HCT116 (cell line): ENCODE measurements at regions not wholly inside any gene's neighbourhood (a gene's known extent, or its start where the extent isn't known, plus 50 kb on each side); places are given as distances from the start of the nearest gene placed in this dataset.

Experiments
- ATAC-seq: fragments of 200-7000 bp; cut with Tn5 transposase; 2 replicates; pipeline ENCODE4 v1.9.1; 2020; ENCODE audit warnings: mild to moderate bottlenecking, moderate library complexity
- BruUV-seq: library from RNA; stranded (reverse); fragments of 400-500 nt; replicated peaks from 2 replicates; lab custom pipeline; 2021; lab: Mats Ljungman, UMichigan
- CTCF ChIA-PET: fragments of 300-600 bp; sonication (Branson Sonifier 250); formaldehyde crosslinking; loops from one replicate; lab custom pipeline; 2021; ENCODE audit warnings: antibody characterized with exemption; lab: Charles Lee
- POLR2A ChIA-PET: fragments of 300-600, 350-600 bp; sonication (Branson Sonifier 250); formaldehyde crosslinking; loops from one replicate; lab custom pipeline; 2021; ENCODE audit warnings: antibody characterized with exemption; lab: Charles Lee
- RAD21 ChIA-PET, 2 experiments: fragments of 300-600 bp; sonication (Branson Sonifier 250); formaldehyde crosslinking; loops; one replicate each; lab custom pipeline; 2023; ENCODE audit warnings: low total read pairs in 2 of 2; ENCODE audit not compliant: uncharacterized antibody in 2 of 2, unreplicated experiment in 2 of 2, low non-redundant PET in 1 of 2; lab: Charles Lee
- DNase-seq: peaks from one replicate; pipeline ENCODE4 v3.0.0-alpha.2; 2010; ENCODE audit warnings: low read depth, low spot score
- H2AFZ ChIP-seq: fragments of 200-600 bp; shearing (Covaris generic), sonication (generic); 2 replicates; pipeline ENCODE4 v1.6.1; 2017; ENCODE audit warnings: low read depth, mixed run types, mixed read lengths, antibody characterized with exemption, low read length; ENCODE audit not compliant: poor library complexity, severe bottlenecking
- H3K27ac ChIP-seq: 2 replicates; pipeline ENCODE4 v1.5.1; 2012; ENCODE audit warnings: low read depth, low read length
- H3K27me3 ChIP-seq: fragments of 200-600 bp; sonication (generic); 2 replicates; pipeline ENCODE4 v1.6.1; 2016; ENCODE audit warnings: mixed run types, low read length, mixed read lengths; ENCODE audit not compliant: insufficient read depth
- H3K36me3 ChIP-seq, 2 experiments: fragments of 200-500 bp in 1 of 2; fragments of 200-600 bp in 1 of 2; sonication (Bioruptor generic) in 1 of 2; sonication (generic) in 1 of 2; 2 replicates each; pipeline versions ENCODE4 v1.5.1 to v1.6.1; 2014 to 2016; ENCODE audit warnings: low read length in 2 of 2, inconsistent platforms in 1 of 2, mixed read lengths in 1 of 2, mixed run types in 1 of 2; ENCODE audit not compliant: insufficient read depth in 2 of 2, control insufficient read depth in 1 of 2
- H3K4me1 ChIP-seq, 2 experiments: fragments of 200-600 bp in 1 of 2; sonication (generic) in 1 of 2; 2 replicates each; pipeline versions ENCODE4 v1.5.1 to v1.6.1; 2012 to 2017; ENCODE audit warnings: low read length in 2 of 2, inconsistent platforms in 1 of 2, mild to moderate bottlenecking in 1 of 2, mixed read lengths in 1 of 2, mixed run types in 1 of 2, moderate library complexity in 1 of 2; ENCODE audit not compliant: insufficient read depth in 2 of 2, control insufficient read depth in 1 of 2
- H3K4me2 ChIP-seq: fragments of 200-600 bp; sonication (generic); 2 replicates; pipeline ENCODE4 v1.6.1; 2017; ENCODE audit warnings: mixed run types, low read length, mixed read lengths
- H3K4me3 ChIP-seq, 2 experiments: fragments of 200-600 bp in 1 of 2; sonication (generic) in 1 of 2; replicated peaks in 1 of 2; 2 replicates each; pipeline ENCODE4 v1.5.1; 2011 to 2016; ENCODE audit warnings: low read length in 2 of 2, control low read depth in 1 of 2, low read depth in 1 of 2, mild to moderate bottlenecking in 1 of 2, mixed read lengths in 1 of 2, mixed run types in 1 of 2
- H3K79me2 ChIP-seq: fragments of 200-600 bp; sonication (generic); 2 replicates; pipeline ENCODE4 v1.6.1; 2017; ENCODE audit warnings: mild to moderate bottlenecking, mixed run types, low read length, moderate library complexity, mixed read lengths; ENCODE audit not compliant: insufficient read depth
- H3K9ac ChIP-seq: fragments of 200-600 bp; sonication (generic); 2 replicates; pipeline ENCODE4 v1.6.1; 2016; ENCODE audit warnings: low read length, mixed read lengths
- H3K9me2 ChIP-seq: fragments of 200-600 bp; sonication (generic), shearing (Covaris generic); 2 replicates; pipeline ENCODE4 v1.6.1; 2017; ENCODE audit warnings: mixed run types, mild to moderate bottlenecking, moderate library complexity; ENCODE audit not compliant: insufficient read depth
- H3K9me3 ChIP-seq, 2 experiments: fragments of 200-500 bp in 1 of 2; fragments of 200-600 bp in 1 of 2; sonication (Bioruptor generic) in 1 of 2; sonication (generic) in 1 of 2; 2 replicates each; pipeline ENCODE4 v1.6.1; 2014 to 2017; ENCODE audit warnings: low read length in 2 of 2, mixed read lengths in 2 of 2, inconsistent platforms in 1 of 2, low read depth in 1 of 2, mild to moderate bottlenecking in 1 of 2, mixed run types in 1 of 2, moderate library complexity in 1 of 2; ENCODE audit not compliant: control insufficient read depth in 1 of 2, insufficient read depth in 1 of 2
- H4K20me1 ChIP-seq: fragments of 200-600 bp; sonication (generic), shearing (Covaris generic); 2 replicates; pipeline ENCODE4 v1.6.1; 2017; ENCODE audit warnings: mixed run types, mild to moderate bottlenecking, moderate library complexity; ENCODE audit not compliant: insufficient read depth
- CBX3 ChIP-seq: IDR thresholded peaks from 2 replicates; pipeline ENCODE4 v1.6.1; 2012; ENCODE audit warnings: low read depth
- CEBPB ChIP-seq: IDR thresholded peaks from 2 replicates; pipeline ENCODE4 v1.6.1; 2012; ENCODE audit warnings: low read depth
- CTCF ChIP-seq, 3 experiments: fragments of 200-600 bp in 1 of 3; sonication (generic) in 1 of 3; IDR thresholded peaks in 2 of 3; conservative IDR thresholded peaks in 1 of 3; 2 replicates each; pipeline ENCODE4 v1.5.1; 2012 to 2017; ENCODE audit warnings: low read depth in 2 of 3, low read length in 2 of 3, antibody characterized with exemption in 1 of 3, borderline replicate concordance in 1 of 3, control low read depth in 1 of 3, mild to moderate bottlenecking in 1 of 3, mixed read lengths in 1 of 3, mixed run types in 1 of 3, moderate library complexity in 1 of 3; ENCODE audit not compliant: insufficient read depth in 1 of 3
- ELF1 ChIP-seq: IDR thresholded peaks from 2 replicates; pipeline ENCODE4 v1.6.1; 2012; ENCODE audit warnings: low read depth, borderline replicate concordance
- EZH2 ChIP-seq: fragments of 200-600 bp; sonication (generic); IDR thresholded peaks from 2 replicates; pipeline ENCODE4 v1.6.1; 2017; ENCODE audit warnings: antibody characterized with exemption, mixed run types
- MAX ChIP-seq: IDR thresholded peaks from 2 replicates; pipeline ENCODE4 v1.6.1; 2012
- POLR2A ChIP-seq: IDR thresholded peaks from 2 replicates; pipeline ENCODE4 v1.7.0; 2011; ENCODE audit warnings: borderline replicate concordance; ENCODE audit not compliant: insufficient read depth, insufficient read length; ENCODE audit errors: extremely low read depth
- POLR2AphosphoS5 ChIP-seq: IDR thresholded peaks from 2 replicates; pipeline ENCODE4 v1.6.1; 2011; ENCODE audit warnings: mild to moderate bottlenecking, low read depth, low read length, moderate library complexity
- RAD21 ChIP-seq: IDR thresholded peaks from 2 replicates; pipeline ENCODE4 v1.6.1; 2012; ENCODE audit warnings: low read depth, mild to moderate bottlenecking
- REST ChIP-seq: IDR thresholded peaks from 2 replicates; pipeline ENCODE4 v1.6.1; 2012; ENCODE audit warnings: low read depth
- SIN3A ChIP-seq: IDR thresholded peaks from 2 replicates; pipeline ENCODE4 v1.6.1; 2012; ENCODE audit warnings: low read depth
- SP1 ChIP-seq: IDR thresholded peaks from 2 replicates; pipeline ENCODE4 v1.6.1; 2012; ENCODE audit warnings: low read depth
- SRF ChIP-seq: IDR thresholded peaks from 2 replicates; pipeline ENCODE4 v1.6.1; 2012; ENCODE audit warnings: low read depth
- YY1 ChIP-seq: IDR thresholded peaks from 2 replicates; pipeline ENCODE4 v1.6.1; 2011; ENCODE audit warnings: low read length, low read depth, moderate library complexity, mild to moderate bottlenecking; ENCODE audit not compliant: insufficient replicate concordance; ENCODE audit errors: extremely low read depth
- ZBTB33 ChIP-seq: IDR thresholded peaks from 2 replicates; pipeline ENCODE4 v1.6.1; 2011; ENCODE audit warnings: mild to moderate bottlenecking, low read length, moderate library complexity; ENCODE audit not compliant: insufficient replicate concordance; ENCODE audit errors: extremely low read depth
- ZNF274 ChIP-seq: fragments of 200-500 bp; sonication (Bioruptor generic); IDR thresholded peaks from 2 replicates; pipeline ENCODE4 v1.6.1; 2014; ENCODE audit warnings: mild to moderate bottlenecking, low read depth, low read length, inconsistent platforms
- intact Hi-C: fragments of 100-400 bp; cut with micrococcal nuclease; formaldehyde crosslinking; loops from 2 replicates; pipeline ENCODE4 v1.10.0; 2022

- Histone ChIP-seq H3K4me2 (no peak overlapping the region), H3K4me3 (no peak overlapping the region), H3K36me3 (no peaks in the 10 kb centered on the region), H3K9me2 (no peaks in the 10 kb centered on the region), H3K4me1 (no peaks in the 10 kb centered on the region), H2AFZ (no peak overlapping the region), H3K9ac (no peak overlapping the region), H3K79me2 (no peaks in the 10 kb centered on the region), H3K9me3 (no peaks in the 10 kb centered on the region), H3K27me3 (peaks cover 62% of the 10 kb centered on the region)
- intact Hi-C loops: no loop called here
- CTCF ChIA-PET: no interaction called here
- BruUV-seq: no TSS peak
- DNase-seq: no peak
- POLR2A ChIA-PET: no interaction called here
- RAD21 ChIA-PET: no interaction called here
- ATAC-seq: no peak
- TF ChIP-seq POLR2A (no peak), ZNF274 (no peak), POLR2AphosphoS5 (no peak), ELF1 (no peak), ZBTB33 (no peak), SIN3A (no peak), SP1 (no peak), CTCF (IDR thresholded peaks at IDR 0.05 in 2 of 3, conservative IDR thresholded peaks at IDR 0.05 in 1 of 3; ENCODE audit: borderline replicate concordance in 1 of 3, insufficient read depth in 1 of 3, low read depth in 2 of 3, low read length in 2 of 3) (no peak), REST (no peak), SRF (no peak), MAX (no peak), EZH2 (no peak), RAD21 (no peak), CBX3 (no peak), YY1 (no peak), CEBPB (no peak)
- TF ChIP-seq, all 23 proteins: peak for 0
- Histone ChIP-seq H4K20me1 (no peaks in the 10 kb centered on the region), H3K27ac (no peak overlapping the region)
Measured at GRCh38 chr2:236743921-236744280, 174.3 kb downstream of the ACKR3 start.
